Gastrocnemius medialis (tissue), 4 donors: ENCODE measurements at regions not wholly inside any gene's neighbourhood (a gene's known extent, or its start where the extent isn't known, plus 50 kb on each side); places are given as distances from the start of the nearest gene placed in this dataset.

ENCODE experiments used
- ATAC-seq, 2 donors: fragments of 150-250 bp; one replicate each; pipeline ENCODE4 v1.9.1; 2016
- DNase-seq, 2 donors: peaks; one replicate each; pipeline ENCODE4 v3.0.0-alpha.2; 2019
- H3K27ac ChIP-seq, 4 donors: fragments of 200-600 bp; sonication (generic); 1 replicate in 1 of 4; 2 replicates in 3 of 4; pipeline ENCODE4 v1.5.1; 2016 to 2018; ENCODE audit warnings: mild to moderate bottlenecking in 2 of 4, moderate library complexity in 1 of 4
- H3K27me3 ChIP-seq, 3 donors: fragments of 200-600 bp; sonication (generic) in 2 of 3; 1 replicate in 1 of 3; 2 replicates in 2 of 3; pipeline versions ENCODE4 v1.5.1 to v1.6.0; 2016 to 2019; ENCODE audit warnings: mild to moderate bottlenecking in 1 of 3, moderate library complexity in 1 of 3
- H3K36me3 ChIP-seq, 2 donors: fragments of 200-600 bp; sonication (generic) in 1 of 2; one replicate each; pipeline ENCODE4 v1.5.1; 2017 to 2018
- H3K4me1 ChIP-seq, 2 donors: fragments of 200-600 bp; sonication (generic) in 1 of 2; one replicate each; pipeline ENCODE4 v1.5.1; 2016 to 2017; ENCODE audit warnings: mild to moderate bottlenecking in 2 of 2
- H3K4me3 ChIP-seq, 4 donors: fragments of 200-600 bp; sonication (generic) in 3 of 4; 1 replicate in 1 of 4; 2 replicates in 3 of 4; pipeline ENCODE4 v1.5.1; 2016 to 2019; ENCODE audit warnings: mild to moderate bottlenecking in 2 of 4
- H3K9me3 ChIP-seq, 3 donors: fragments of 200-600 bp; sonication (generic) in 2 of 3; 1 replicate in 1 of 3; 2 replicates in 2 of 3; pipeline ENCODE4 v1.5.1; 2016 to 2019
- CTCF ChIP-seq, 5 experiments: fragments of 450-650 bp in 3 of 5; fragments of 200-600 bp in 2 of 5; sonication (generic) in 2 of 5; IDR thresholded peaks in 4 of 5; conservative IDR thresholded peaks in 1 of 5; 1 replicate in 4 of 5; 2 replicates in 1 of 5; pipeline ENCODE4 v1.5.1; 2016 to 2019; ENCODE audit warnings: antibody characterized with exemption in 5 of 5, mild to moderate bottlenecking in 3 of 5, moderate library complexity in 3 of 5
- POLR2A ChIP-seq, 2 donors: fragments of 450-650 bp; IDR thresholded peaks; one replicate each; pipeline ENCODE4 v1.6.1; 2017; ENCODE audit warnings: antibody characterized with exemption in 2 of 2, mild to moderate bottlenecking in 2 of 2, moderate library complexity in 2 of 2
- in situ Hi-C, 4 donors: fragments of 200-750 bp; cut with MboI; loops; one replicate each; pipeline versions ENCODE4 v1.15.0 to v1.8.0; 2017; ENCODE audit warnings: low sequenced_read_pairs in 4 of 4
- intact Hi-C: fragments of 100-400 bp; cut with DNase I; formaldehyde crosslinking; loops from one replicate; pipeline ENCODE4 v1.15.1; 2023; ENCODE audit warnings: low total_unique reads

DNA sequence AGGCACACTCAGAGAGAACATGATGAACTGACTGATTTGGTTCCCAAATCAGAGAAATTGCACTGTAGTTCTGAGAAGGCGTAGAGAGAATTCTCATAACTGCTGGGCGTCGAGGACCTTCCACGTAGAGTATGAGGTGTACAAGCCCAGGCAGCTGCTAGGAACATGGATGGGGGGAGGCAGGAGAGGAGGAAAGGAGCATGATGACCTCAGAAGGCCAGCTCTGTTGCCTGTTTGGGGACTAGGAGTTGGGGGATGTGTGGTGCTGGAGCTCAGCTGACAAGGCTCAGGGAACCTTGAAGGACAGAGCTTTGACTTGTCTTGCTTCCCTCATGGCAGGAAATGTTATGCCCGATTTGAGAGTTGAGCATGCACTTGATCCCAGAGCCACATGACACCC, 485.4 kb downstream of the IRX1 start:
- no peak overlapping the region for H3K4me3 ChIP-seq
- no peak for ATAC-seq
- no peaks in the 10 kb centered on the region for H3K36me3 ChIP-seq
- in situ Hi-C loops (no loop called here), intact Hi-C loops (no loop called here)
- no peak overlapping the region for H3K27ac ChIP-seq
- no peak for DNase-seq
- no peaks in the 10 kb centered on the region for H3K4me1 ChIP-seq
- no peaks in the 10 kb centered on the region for H3K9me3 ChIP-seq
- TF ChIP-seq POLR2A (IDR thresholded peaks at IDR 0.05) (no peak), CTCF (IDR thresholded peaks at IDR 0.05 in 4 of 5, conservative IDR thresholded peaks at IDR 0.05 in 1 of 5) (no peak)
- no peaks in the 10 kb centered on the region for H3K27me3 ChIP-seq

DNA sequence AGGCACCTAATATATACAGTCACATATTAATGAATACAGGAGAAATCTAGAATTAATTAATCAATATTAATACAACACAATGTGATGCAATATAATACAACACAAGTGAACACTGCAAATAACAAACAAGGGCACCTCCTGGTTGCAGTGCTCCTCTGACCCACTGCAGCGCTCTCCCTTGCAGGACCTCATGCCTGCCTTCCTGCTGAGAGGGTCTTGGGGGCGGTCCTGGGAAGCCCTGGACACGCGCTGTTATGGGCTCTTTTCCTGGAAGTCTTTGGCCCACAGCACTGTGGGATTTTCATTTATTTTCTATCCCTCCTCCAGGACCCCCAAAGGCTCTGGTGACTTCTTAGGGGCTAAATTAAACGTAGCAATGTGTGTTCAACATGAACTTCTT, 485.8 kb downstream of the IRX1 start:
- in situ Hi-C loops (no loop called here), intact Hi-C loops (no loop called here)
- H3K36me3 ChIP-seq, result no peaks in the 10 kb centered on the region
- no peak for DNase-seq
- no peaks in the 10 kb centered on the region for H3K9me3 ChIP-seq
- no peaks in the 10 kb centered on the region for H3K4me1 ChIP-seq
- no peaks in the 10 kb centered on the region for H3K27me3 ChIP-seq
- TF ChIP-seq POLR2A (IDR thresholded peaks at IDR 0.05) (no peak), CTCF (IDR thresholded peaks at IDR 0.05 in 4 of 5, conservative IDR thresholded peaks at IDR 0.05 in 1 of 5) (no peak)
- no peak overlapping the region for H3K27ac ChIP-seq
- H3K4me3 ChIP-seq, result no peak overlapping the region
- ATAC-seq, result no peak

DNA sequence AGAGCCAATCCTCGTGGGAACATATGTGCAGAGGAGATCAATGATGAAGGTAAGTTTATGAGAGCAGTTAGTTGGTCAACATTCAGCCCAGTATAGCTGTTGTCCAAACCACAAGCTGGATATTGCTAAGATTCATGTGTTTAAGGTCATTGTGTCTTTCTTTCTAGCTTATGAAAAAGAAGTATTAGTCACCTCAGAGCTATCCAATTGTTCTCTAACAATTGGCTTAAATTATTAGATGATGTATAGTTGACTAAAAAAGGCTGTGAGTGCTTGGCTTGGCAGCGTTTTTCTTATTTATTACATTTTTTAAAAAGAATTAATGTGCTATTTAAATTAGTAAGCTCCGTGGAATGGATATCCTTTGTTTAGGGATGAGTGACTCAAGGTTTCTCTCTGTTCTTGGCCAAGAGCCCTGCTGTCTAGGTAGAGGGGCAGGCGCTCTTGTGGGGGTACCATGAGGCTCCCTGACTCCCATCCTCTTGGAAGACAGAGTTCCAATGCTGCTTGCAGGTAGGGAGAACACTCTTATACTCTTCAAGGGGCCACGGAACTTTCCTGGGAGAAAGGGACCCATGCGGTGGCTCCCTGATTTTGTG, 487.4 kb downstream of the IRX1 start:
- intact Hi-C loops, result no loop called here
- no peak overlapping the region for H3K27ac ChIP-seq
- H3K9me3 ChIP-seq, result no peaks in the 10 kb centered on the region
- no peak overlapping the region for H3K4me3 ChIP-seq
- TF ChIP-seq CTCF (IDR thresholded peaks at IDR 0.05 in 4 of 5, conservative IDR thresholded peaks at IDR 0.05 in 1 of 5), result no peak
- TF ChIP-seq POLR2A (IDR thresholded peaks at IDR 0.05), result no peak
- no peaks in the 10 kb centered on the region for H3K27me3 ChIP-seq
- no peak for DNase-seq
- in situ Hi-C loops, result no loop called here
- no peak for ATAC-seq
- no peaks in the 10 kb centered on the region for H3K36me3 ChIP-seq
- H3K4me1 ChIP-seq, result no peaks in the 10 kb centered on the region

GRCh38 chr5:4083591-4084337, 488.1 kb downstream of the IRX1 start:
- no peaks in the 10 kb centered on the region for H3K9me3 ChIP-seq
- no peak overlapping the region for H3K27ac ChIP-seq
- H3K27me3 ChIP-seq, result no peaks in the 10 kb centered on the region
- no peak for DNase-seq
- intact Hi-C loops, result no loop called here
- TF ChIP-seq POLR2A (IDR thresholded peaks at IDR 0.05) (no peak), CTCF (IDR thresholded peaks at IDR 0.05 in 4 of 5, conservative IDR thresholded peaks at IDR 0.05 in 1 of 5) (no peak)
- H3K4me3 ChIP-seq, result no peak overlapping the region
- no peaks in the 10 kb centered on the region for H3K4me1 ChIP-seq
- ATAC-seq, result no peak
- H3K36me3 ChIP-seq, result no peaks in the 10 kb centered on the region
- in situ Hi-C loops, result no loop called here
